Fibroblast of gingiva (primary cell): ENCODE measurements at regions not wholly inside any gene's neighbourhood (a gene's known extent, or its start where the extent isn't known, plus 50 kb on each side); places are given as distances from the start of the nearest gene placed in this dataset.
A peak's percentile ranks its signal among the peaks of the same experiment; 100 is the strongest.

Source experiments
- DNase-seq: peaks from one replicate; pipeline ENCODE4 v3.0.0-alpha.2; 2011; ENCODE audit warnings: low read depth

GRCh38 chr9:99713838-99714306, 107.8 kb upstream of the NR4A3 start:
- no peak for DNase-seq

DNA sequence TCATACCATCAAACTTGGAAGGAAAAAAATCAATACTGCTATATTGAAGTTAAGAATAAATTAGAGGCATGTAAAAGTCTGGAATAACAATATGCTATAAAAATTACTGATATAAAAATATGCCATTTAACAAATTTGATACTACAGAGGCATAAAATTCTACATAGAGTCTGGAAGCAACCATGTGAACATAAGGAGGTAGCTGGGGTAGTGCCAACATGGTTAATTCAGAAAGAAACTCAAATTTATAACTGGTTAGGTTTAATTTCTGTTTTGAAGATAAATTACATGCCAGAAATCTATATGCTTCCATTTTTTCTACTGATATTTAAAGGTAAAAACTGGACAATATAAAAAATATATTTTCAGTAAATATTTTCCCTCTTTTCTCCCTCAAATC, 103.1 kb upstream of the NR4A3 start:
- DNase-seq: no peak

DNA sequence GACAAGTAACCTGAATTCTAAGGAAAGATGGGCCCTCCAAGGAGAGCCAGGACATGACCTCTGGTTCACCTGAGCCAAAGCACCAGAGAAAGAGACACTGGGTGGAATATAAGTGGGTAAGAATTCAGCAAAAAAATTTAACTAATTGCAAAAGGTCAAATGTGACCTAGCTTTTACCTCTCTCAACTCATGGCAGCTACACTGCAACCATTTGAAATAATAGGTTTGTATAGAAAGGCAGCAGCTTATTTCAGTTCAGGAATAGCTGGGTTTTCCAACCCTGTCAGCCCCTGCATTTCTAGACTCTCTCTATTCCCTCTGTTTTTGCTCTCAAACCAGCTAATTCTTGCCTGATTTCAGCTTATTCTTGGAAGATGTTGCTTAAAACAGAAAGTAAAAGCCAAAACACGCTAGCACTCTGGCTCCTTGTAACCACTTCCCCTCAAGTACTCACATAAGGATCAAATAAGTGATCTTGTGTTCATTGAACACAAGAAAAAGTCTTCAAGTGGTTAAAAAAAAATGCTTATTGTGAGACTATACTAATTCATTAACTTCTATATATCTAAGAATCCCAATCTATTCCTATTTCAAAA, 101.1 kb upstream of the NR4A3 start:
- peak; percentile 53 for DNase-seq

DNA sequence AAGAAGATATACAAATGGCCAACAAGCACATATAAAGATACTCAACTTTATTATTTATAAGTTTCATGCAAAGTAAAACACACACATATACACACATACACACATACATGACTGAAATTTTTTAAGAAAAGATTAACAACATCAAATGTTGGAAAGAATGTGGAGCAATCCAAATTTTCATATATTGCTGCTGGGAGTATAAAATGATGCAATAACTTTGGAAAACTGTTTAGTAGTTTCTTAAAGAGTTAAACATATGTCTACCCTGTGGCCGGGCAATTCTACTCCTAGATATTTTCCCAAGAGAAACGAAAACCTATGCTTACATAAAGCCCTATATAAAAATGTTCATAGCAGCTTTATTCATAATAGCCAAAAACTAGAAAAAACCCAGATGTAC, 99.8 kb upstream of the NR4A3 start:
- no peak for DNase-seq

GRCh38 chr9:99722877-99723276, 98.8 kb upstream of the NR4A3 start:
- no peak for DNase-seq

GRCh38 chr9:99724640-99725039, 97.0 kb upstream of the NR4A3 start:
- DNase-seq: no peak

DNA sequence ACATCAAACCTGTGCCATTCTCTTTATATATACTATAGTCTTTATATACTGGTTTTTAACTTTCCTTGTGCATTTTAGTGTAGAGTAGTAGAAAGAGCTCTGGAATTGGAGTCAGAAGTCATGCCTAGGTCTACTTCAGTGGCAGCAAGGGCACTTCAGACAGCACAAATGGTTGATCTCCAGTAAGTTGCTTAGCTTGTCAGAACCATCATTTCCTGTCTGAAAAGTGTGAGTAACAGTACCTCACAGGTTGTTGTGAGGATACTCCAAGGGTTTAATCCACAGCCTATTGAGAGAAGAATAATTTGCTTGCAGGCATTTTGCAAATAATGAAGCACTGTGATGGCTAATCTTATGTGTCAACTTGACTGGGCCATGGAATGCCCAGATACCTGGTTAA, 95.8 kb upstream of the NR4A3 start:
- no peak for DNase-seq

GRCh38 chr9:99726758-99727157, 94.9 kb upstream of the NR4A3 start:
- DNase-seq: no peak

DNA sequence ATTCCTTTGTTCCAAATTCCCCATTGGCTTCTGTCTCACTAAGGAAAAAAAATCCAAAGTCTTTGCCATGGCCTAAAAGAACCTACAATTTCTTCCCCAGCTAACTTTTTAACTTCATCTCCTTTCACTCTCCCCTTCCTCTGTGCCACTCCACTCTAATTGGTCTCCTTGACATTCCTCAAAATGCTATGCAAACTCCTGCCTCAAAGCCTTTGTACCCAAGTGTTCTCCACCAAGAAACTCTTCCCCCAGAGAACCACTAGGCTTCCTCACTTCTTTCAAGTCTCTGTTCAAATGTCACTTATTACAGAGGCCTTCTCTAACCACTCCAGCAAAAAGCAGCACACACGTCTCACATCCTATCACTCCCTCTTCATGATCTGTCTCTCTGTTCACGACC, 91.6 kb upstream of the NR4A3 start:
- DNase-seq: no peak

DNA sequence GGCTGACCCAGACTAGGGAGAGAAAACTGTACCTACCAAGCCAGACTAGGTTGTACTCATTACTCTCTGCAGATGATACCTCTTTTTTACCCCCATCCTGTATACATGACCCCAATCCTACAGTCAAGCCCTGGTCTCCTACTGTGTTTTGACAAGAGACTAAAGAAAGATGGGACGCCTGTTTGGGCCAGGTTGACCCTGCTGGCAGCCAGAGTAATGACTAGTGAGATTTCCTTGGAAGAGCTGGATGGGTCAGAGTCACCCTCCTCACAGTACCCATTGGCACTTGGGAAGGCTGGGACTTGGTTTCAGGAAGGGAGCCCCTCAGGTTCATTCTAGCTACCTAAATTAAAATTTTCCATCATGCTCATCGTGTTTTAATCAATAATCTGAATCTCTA, 89.7 kb upstream of the NR4A3 start:
- DNase-seq: no peak

GRCh38 chr9:99732715-99733114, 89.0 kb upstream of the NR4A3 start:
- DNase-seq: peak; percentile 40

DNA sequence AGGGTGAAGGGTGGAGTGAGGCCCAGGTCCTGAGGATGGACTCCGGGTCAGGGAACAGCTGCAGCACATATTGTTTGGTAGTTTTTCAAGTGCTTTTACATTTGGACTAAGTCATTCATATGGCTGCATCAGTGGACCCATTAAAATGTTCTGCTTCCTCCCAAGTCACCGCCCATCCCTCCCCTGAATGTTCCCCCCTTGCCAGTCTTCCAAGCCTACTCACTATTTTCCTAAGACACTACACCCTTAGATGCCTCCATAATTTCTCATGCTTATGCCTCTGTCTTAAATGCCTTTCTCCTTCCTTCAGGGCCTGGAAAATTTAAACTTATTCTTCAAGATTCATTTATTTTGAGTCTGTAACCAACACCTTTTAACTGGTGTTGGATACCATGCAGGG, 86.6 kb upstream of the NR4A3 start:
- DNase-seq: no peak

DNA sequence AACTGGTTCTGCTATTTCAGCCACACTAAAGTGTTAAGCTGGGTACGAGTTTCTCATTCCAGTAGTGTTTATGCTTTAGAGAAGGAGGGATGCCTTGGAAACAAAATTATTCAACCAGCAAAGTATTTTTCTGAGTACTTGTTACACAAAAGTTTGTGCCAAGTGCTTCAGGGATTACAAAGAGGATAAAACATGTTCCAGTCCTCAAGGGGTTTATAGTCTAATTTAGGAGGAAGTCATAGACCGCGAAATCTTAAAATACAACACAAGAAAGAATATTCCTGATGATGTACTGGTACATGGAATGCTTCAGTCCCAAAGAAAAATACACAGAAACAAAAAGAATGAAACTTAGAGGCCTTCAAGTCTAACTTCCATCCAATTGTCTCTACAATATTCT, 85.4 kb upstream of the NR4A3 start:
- peak; percentile 19 for DNase-seq

- no peak for DNase-seq
Measured at GRCh38 chr9:99737649-99738048, 84.0 kb upstream of the NR4A3 start.

GRCh38 chr9:99743006-99743405, 78.7 kb upstream of the NR4A3 start:
- DNase-seq: no peak

- DNase-seq: no peak
Measured at GRCh38 chr9:99743455-99743854, 78.2 kb upstream of the NR4A3 start.

- DNase-seq: no peak
Measured at GRCh38 chr9:99744132-99744531, 77.6 kb upstream of the NR4A3 start.

- DNase-seq: no peak
Measured at GRCh38 chr9:99745085-99745484, 76.6 kb upstream of the NR4A3 start.

DNA sequence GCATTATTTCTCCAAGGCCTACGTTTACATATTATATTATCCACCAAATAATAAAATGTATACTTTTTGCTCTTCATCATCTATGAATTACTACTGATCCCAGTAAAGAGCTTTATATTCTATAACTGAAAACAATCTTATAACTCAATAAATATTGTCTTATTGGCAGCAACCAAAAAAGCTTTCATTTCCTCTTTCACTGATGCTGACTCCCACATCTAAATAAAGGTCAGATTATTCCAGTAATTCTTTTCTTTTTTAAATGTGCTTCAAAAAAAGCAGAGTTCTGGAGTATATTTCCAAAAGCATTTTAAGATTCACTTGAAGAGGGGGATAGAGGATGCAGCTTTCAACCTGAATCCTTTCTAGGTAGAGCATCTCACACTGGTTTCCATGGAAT, 75.3 kb upstream of the NR4A3 start:
- DNase-seq: no peak

- DNase-seq: peak; percentile 57
Measured at GRCh38 chr9:99748266-99748665, 73.4 kb upstream of the NR4A3 start.

DNA sequence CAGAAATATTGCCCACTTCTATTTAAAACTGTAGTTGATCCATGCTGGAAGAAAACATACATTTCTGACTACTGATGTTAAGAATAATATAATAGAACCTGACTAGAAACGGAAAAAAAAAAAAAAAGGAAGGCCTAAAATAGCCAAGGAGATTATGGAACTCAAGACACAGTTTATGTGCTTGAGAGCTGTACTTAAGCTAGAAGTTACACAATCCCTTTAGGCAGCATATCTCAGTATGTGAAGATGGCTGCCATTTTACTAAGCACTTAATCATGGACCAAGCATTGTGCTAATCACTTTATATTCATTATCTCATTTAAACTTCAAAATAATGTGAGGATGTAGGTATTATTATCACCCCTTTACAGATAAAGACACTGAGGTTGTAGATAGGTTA, 73.0 kb upstream of the NR4A3 start:
- DNase-seq: no peak

GRCh38 chr9:99749641-99750040, 72.0 kb upstream of the NR4A3 start:
- DNase-seq: no peak

DNA sequence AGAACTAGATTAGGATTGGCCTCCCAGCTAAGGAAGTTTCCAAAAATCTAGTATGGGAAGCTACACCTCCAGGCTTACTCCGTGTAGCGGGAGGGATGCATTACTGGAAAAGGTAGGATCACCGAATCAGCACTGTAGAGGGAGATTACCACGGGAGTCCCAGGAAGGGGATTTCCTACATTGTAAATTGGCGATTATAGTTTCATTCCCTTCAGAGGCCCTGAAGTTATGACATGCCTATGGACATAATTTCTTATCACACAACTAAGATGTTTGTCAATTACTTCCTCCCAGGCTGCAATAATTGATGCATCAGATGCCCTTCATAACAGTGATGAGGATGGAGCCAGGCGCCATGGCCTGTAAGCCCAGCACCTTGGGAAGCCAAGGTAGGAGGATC, 71.2 kb upstream of the NR4A3 start:
- DNase-seq: no peak

GRCh38 chr9:99752417-99753109, 69.1 kb upstream of the NR4A3 start:
- DNase-seq: peak; percentile 88
